Heart right ventricle (tissue), 16 donors: ENCODE measurements at regions not wholly inside any gene's neighbourhood (a gene's known extent, or its start where the extent isn't known, plus 50 kb on each side); places are given as distances from the start of the nearest gene placed in this dataset.

ENCODE experiments used
- ATAC-seq, 8 donors: fragments of 200-7000 bp; cut with Tn5 transposase; one replicate each; pipeline ENCODE4 v1.9.1; 2020; ENCODE audit warnings: mild to moderate bottlenecking in 8 of 8, moderate library complexity in 8 of 8, moderate number of reproducible peaks in 1 of 8
- DNase-seq, 2 donors: peaks; one replicate each; pipeline ENCODE4 v3.0.0-alpha.2; 2020
- H3K27ac ChIP-seq, 10 donors: fragments of 200-600 bp; sonication (generic) in 2 of 10; one replicate each; pipeline versions ENCODE4 v1.5.0 to v1.8.0; 2020 to 2022; ENCODE audit warnings: mild to moderate bottlenecking in 3 of 10
- H3K27me3 ChIP-seq, 7 donors: fragments of 200-600 bp; one replicate each; pipeline ENCODE4 v1.8.0; 2021 to 2022; ENCODE audit warnings: mild to moderate bottlenecking in 2 of 7
- H3K36me3 ChIP-seq, 9 donors: fragments of 200-600 bp; sonication (generic) in 1 of 9; one replicate each; pipeline versions ENCODE4 v1.5.0 to v1.8.0; 2020 to 2022; ENCODE audit warnings: mild to moderate bottlenecking in 2 of 9
- H3K4me1 ChIP-seq, 9 donors: fragments of 200-600 bp; sonication (generic) in 1 of 9; one replicate each; pipeline versions ENCODE4 v1.5.0 to v1.8.0; 2020 to 2022; ENCODE audit warnings: mild to moderate bottlenecking in 4 of 9
- H3K4me3 ChIP-seq, 10 donors: fragments of 200-600 bp; sonication (generic) in 2 of 10; one replicate each; pipeline versions ENCODE4 v1.5.0 to v1.8.0; 2020 to 2022; ENCODE audit warnings: mild to moderate bottlenecking in 7 of 10, moderate library complexity in 2 of 10
- H3K9me3 ChIP-seq, 11 donors: fragments of 200-600 bp in 10 of 11; sonication (generic) in 2 of 11; one replicate each; pipeline versions ENCODE4 v1.5.0 to v1.8.0; 2013 to 2022; ENCODE audit warnings: mild to moderate bottlenecking in 2 of 11, control low read depth in 1 of 11, moderate library complexity in 1 of 11
- WGBS, 2 donors: extraction: QIAGEN DNeasy Blood & Tissue Kit; methylation state at CpG; one replicate each; pipeline ENCODE4 v1.1.7; 2013; ENCODE audit warnings: inconsistent platforms in 1 of 2; 5-methylcytosine and 5-hydroxymethylcytosine counted together
- intact Hi-C, 10 donors: fragments of 100-400 bp; cut with DNase I; formaldehyde crosslinking; loops; one replicate each; pipeline versions ENCODE4 v1.11.1 to v1.14.2; 2022
- TF ChIP-seq, protein P1 (sequence below), 9 donors: fragments of 200-600 bp; sonication (generic) in 2 of 9; IDR thresholded peaks; one replicate each; pipeline versions ENCODE4 v1.5.0 to v1.8.0; 2021 to 2022; ENCODE audit warnings: antibody characterized with exemption in 9 of 9, mild to moderate bottlenecking in 5 of 9, moderate library complexity in 1 of 9
- donor health status: Arrhythmogenic right ventricular cardiomyopathy.
- donor health status: ischemic (EF 13 %, LVEDD 7.1; RV severe dilation, severe dysfunction).
- donor health status: healthy with polysubstance abuse.
- donor health status: DM: no; HTN: yes; CAD: no.
- donor health status: DM: no; HTN: no; CAD: no.
- donor health status: ischemic (EF 25% LVEDD 6.9; RV normal size, moderate dysfunction).
- donor health status: ischemic (EF 25% LVEDD 5.7; RV mildly dilated, moderate dysfunction).
- donor health status: healthy.
- donor health status: DM: yes; HTN: yes; CAD: no.
- donor health status: Ischemic cardiomyopathy.
- donor health status: ischemic (EF 35%, LVEDD 5.7; RV mildly dilated, moderate dysfunction).
- donor health status: nonischemic (EF 11% LVEDD 7.7; RV severe dilation, severe dysfunction).
- donor health status: DM: yes; HTN: yes; CAD: no.
- donor health status: PGD.
- donor health status: ischemic (EF 29% LVEDD 5.4; RV normal size, mild dysfunction).
- donor health status: nonischemic (EF 23%, LVEDD 6.1; RV moderate dilation, normal function).

- Histone ChIP-seq H3K4me3 (no peak overlapping the region), H3K36me3 (peaks cover 0 to 78% (median 0%) of the 10 kb centered on the region in 9 donors), H3K9me3 (no peaks in the 10 kb centered on the region), H3K27ac (no peak overlapping the region), H3K4me1 (no peaks in the 10 kb centered on the region), H3K27me3 (no peaks in the 10 kb centered on the region)
- TF ChIP-seq, protein P1, sequence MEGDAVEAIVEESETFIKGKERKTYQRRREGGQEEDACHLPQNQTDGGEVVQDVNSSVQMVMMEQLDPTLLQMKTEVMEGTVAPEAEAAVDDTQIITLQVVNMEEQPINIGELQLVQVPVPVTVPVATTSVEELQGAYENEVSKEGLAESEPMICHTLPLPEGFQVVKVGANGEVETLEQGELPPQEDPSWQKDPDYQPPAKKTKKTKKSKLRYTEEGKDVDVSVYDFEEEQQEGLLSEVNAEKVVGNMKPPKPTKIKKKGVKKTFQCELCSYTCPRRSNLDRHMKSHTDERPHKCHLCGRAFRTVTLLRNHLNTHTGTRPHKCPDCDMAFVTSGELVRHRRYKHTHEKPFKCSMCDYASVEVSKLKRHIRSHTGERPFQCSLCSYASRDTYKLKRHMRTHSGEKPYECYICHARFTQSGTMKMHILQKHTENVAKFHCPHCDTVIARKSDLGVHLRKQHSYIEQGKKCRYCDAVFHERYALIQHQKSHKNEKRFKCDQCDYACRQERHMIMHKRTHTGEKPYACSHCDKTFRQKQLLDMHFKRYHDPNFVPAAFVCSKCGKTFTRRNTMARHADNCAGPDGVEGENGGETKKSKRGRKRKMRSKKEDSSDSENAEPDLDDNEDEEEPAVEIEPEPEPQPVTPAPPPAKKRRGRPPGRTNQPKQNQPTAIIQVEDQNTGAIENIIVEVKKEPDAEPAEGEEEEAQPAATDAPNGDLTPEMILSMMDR (IDR thresholded peaks at IDR 0.05): no peak
- 96% methylated on average over 9 of the region's 9 CpGs for WGBS, 2 donors
- no peak for ATAC-seq
- DNase-seq: no peak
- intact Hi-C loops: no loop called here
These were observed 288.5 kb upstream of the UMPS start for GRCh38 chr3:124441766-124442165.

DNA sequence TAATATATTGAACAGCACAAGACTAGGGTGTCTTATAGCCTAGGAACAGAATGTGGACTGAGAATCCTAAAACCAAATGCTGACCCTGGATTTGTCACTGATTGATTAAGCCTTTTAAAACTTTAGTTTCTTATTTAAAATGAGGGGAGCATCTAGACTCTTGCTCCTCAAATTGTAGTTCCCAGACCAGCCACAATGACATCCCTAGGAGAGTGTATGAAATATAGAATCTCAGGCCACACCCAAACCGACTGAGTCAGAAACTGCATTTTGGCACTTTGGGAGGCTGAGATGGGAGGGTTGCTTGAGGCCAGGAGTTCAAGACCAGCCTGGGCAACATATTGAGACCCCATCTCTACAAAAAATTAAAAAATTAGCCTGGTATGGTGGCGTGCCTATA is 287.8 kb upstream of the UMPS start:
- 98% methylated on average over 2 of the region's 2 CpGs for WGBS, 2 donors
- no peak overlapping the region for H3K4me3 ChIP-seq
- intact Hi-C loops: no loop called here
- TF ChIP-seq, protein P1 (IDR thresholded peaks at IDR 0.05): no peak
- H3K36me3 ChIP-seq: peaks cover 0 to 82% (median 0%) of the 10 kb centered on the region in 9 donors
- ATAC-seq (no peak), DNase-seq (no peak)
- no peaks in the 10 kb centered on the region for H3K4me1 ChIP-seq
- H3K27me3 ChIP-seq: no peaks in the 10 kb centered on the region
- H3K9me3 ChIP-seq: no peaks in the 10 kb centered on the region
- H3K27ac ChIP-seq: no peak overlapping the region

- Histone ChIP-seq H3K36me3 (peaks cover 0 to 91% (median 0%) of the 10 kb centered on the region in 9 donors), H3K9me3 (no peaks in the 10 kb centered on the region), H3K27ac (no peak overlapping the region), H3K4me1 (no peaks in the 10 kb centered on the region), H3K27me3 (no peaks in the 10 kb centered on the region), H3K4me3 (no peak overlapping the region)
- TF ChIP-seq, protein P1 (IDR thresholded peaks at IDR 0.05): no peak
- 91 to 97% methylated on average over 1 of the region's 1 CpG for WGBS, 2 donors
- intact Hi-C loops: no loop called here
- DNase-seq (no peak), ATAC-seq (no peak)
These were observed 286.8 kb upstream of the UMPS start for GRCh38 chr3:124443446-124443845.

DNA sequence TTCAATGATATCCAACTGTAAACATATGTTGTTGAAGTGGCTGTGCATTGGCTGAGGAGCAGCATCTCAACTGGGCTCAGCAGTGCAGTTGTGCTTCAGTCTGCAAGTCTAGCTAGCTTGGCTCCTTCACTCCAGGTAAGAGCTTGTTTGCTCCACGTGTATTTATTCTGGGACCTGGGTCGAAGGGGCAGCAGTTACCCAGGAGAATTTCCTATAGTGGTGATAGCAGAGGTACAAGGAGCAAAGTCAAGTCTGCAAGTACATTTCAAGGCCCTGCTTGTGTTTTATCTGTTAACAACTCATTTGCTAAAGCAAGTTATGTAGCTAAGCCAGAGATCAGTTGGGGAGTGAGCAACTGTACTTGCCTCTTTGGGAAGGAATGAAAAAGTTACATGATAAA is 286.2 kb upstream of the UMPS start:
- DNase-seq: no peak
- TF ChIP-seq, protein P1 (IDR thresholded peaks at IDR 0.05): no peak

More for the DNA sequence above, 286.2 kb upstream of the UMPS start:
- H3K27me3 ChIP-seq: no peaks in the 10 kb centered on the region
- no peak overlapping the region for H3K4me3 ChIP-seq
- intact Hi-C loops: no loop called here
- H3K27ac ChIP-seq: no peak overlapping the region
- peaks cover 0 to 91% (median 0%) of the 10 kb centered on the region in 9 donors for H3K36me3 ChIP-seq
- WGBS, 2 donors: 85 to 97% methylated on average over 2 of the region's 2 CpGs
- ATAC-seq: no peak
- no peaks in the 10 kb centered on the region for H3K4me1 ChIP-seq
- H3K9me3 ChIP-seq: no peaks in the 10 kb centered on the region
